ENCODE measurements at regions not wholly inside any gene's neighbourhood (a gene's known extent, or its start where the extent isn't known, plus 50 kb on each side); places are given as distances from the start of the nearest gene placed in this dataset.

DNA sequence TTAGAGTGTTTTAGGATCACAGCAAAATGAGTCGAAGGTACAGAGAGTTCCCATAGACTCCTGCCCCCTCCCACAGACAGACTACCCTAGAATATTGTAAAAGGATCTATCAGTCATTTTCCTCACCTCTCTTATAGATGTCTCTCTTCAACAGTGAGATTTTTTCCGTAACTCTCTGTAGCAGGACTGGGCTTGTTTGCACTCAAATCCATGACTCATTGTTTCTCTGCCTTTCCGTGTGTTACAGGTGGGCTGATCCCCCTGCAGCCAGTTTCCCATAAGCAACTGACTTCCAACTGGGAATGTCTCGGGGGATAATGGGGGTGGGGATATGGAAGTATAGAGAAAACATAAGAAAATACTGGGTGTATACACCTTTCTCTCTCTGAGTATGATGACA lies 921.0 kb downstream of the GATA3 start:
- no peak for DNase-seq (ENCODE audit: low spot score, unreplicated experiment)
- peaks cover 5% of the 10 kb centered on the region for H3K27me3 Mint-ChIP-seq
- H3K4me3 Mint-ChIP-seq (ENCODE audit: low read depth) = no peak overlapping the region
- no peaks in the 10 kb centered on the region for H3K9me3 Mint-ChIP-seq (ENCODE audit: low read depth)
- TF ChIP-seq, protein P1, sequence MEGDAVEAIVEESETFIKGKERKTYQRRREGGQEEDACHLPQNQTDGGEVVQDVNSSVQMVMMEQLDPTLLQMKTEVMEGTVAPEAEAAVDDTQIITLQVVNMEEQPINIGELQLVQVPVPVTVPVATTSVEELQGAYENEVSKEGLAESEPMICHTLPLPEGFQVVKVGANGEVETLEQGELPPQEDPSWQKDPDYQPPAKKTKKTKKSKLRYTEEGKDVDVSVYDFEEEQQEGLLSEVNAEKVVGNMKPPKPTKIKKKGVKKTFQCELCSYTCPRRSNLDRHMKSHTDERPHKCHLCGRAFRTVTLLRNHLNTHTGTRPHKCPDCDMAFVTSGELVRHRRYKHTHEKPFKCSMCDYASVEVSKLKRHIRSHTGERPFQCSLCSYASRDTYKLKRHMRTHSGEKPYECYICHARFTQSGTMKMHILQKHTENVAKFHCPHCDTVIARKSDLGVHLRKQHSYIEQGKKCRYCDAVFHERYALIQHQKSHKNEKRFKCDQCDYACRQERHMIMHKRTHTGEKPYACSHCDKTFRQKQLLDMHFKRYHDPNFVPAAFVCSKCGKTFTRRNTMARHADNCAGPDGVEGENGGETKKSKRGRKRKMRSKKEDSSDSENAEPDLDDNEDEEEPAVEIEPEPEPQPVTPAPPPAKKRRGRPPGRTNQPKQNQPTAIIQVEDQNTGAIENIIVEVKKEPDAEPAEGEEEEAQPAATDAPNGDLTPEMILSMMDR (IDR thresholded peaks at IDR 0.05; ENCODE audit: unreplicated experiment) = no peak
- H3K4me1 Mint-ChIP-seq (ENCODE audit: low read depth) = peaks cover 2% of the 10 kb centered on the region
- no peaks in the 10 kb centered on the region for H3K36me3 Mint-ChIP-seq (ENCODE audit: insufficient read depth)
- no peak overlapping the region for H3K27ac Mint-ChIP-seq

GRCh38 chr10:8978100-8978499 lies 923.6 kb downstream of the GATA3 start:
- peaks cover under 1% of the 10 kb centered on the region for H3K9me3 Mint-ChIP-seq (ENCODE audit: low read depth)
- TF ChIP-seq, protein P1 (IDR thresholded peaks at IDR 0.05; ENCODE audit: unreplicated experiment) = no peak
- no peaks in the 10 kb centered on the region for H3K36me3 Mint-ChIP-seq (ENCODE audit: insufficient read depth)
- H3K27ac Mint-ChIP-seq = no peak overlapping the region
- peaks cover 3% of the 10 kb centered on the region for H3K27me3 Mint-ChIP-seq
- DNase-seq (ENCODE audit: low spot score, unreplicated experiment) = no peak
- H3K4me1 Mint-ChIP-seq (ENCODE audit: low read depth) = peaks cover 2% of the 10 kb centered on the region
- H3K4me3 Mint-ChIP-seq (ENCODE audit: low read depth) = no peak overlapping the region

DNA sequence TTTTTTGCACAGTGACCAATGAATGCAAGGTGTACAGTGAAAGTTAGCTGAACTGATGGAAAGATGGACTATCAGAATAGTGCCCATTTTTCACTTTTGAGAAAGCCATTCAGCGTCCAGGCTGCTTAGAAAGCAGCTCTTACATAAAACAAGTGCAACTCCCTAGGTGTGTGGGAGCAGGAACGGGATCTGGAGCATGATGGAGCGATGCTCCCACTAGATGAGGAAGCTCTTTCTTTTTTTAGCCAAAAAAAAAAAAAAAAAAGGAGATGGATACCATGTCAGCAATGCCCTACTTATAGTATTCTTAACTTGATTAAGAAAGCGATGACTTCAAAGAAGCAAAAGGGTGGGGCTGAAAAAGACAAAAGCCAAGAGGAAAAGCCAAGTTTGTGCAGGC lies 925.5 kb downstream of the GATA3 start:
- H3K27ac Mint-ChIP-seq = no peak overlapping the region
- DNase-seq (ENCODE audit: low spot score, unreplicated experiment) = no peak
- H3K9me3 Mint-ChIP-seq (ENCODE audit: low read depth) = peaks cover 4% of the 10 kb centered on the region
- TF ChIP-seq, protein P1 (IDR thresholded peaks at IDR 0.05; ENCODE audit: unreplicated experiment) = no peak
- peaks cover 3% of the 10 kb centered on the region for H3K27me3 Mint-ChIP-seq
- no peak overlapping the region for H3K4me3 Mint-ChIP-seq (ENCODE audit: low read depth)
- no peaks in the 10 kb centered on the region for H3K36me3 Mint-ChIP-seq (ENCODE audit: insufficient read depth)
- peaks cover 2% of the 10 kb centered on the region for H3K4me1 Mint-ChIP-seq (ENCODE audit: low read depth)

DNA sequence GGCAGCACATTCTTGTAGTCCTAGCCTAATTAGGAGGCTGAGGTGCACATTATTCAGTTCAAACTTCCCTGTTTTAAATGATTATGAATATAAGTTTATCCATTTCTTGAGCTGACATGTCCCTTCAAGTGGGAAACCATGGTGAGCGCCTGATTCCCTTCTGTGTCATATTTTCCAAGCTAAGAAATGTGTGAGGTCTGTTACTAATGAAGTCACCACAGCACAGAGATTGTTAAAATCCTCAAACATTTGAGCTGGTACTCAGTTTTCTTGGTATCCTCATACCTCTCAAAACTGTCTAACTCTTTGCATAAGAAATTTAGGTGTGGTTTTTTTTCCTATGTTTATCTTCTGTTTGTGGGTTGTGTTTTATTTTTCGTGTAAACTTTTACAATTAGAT lies 926.8 kb downstream of the GATA3 start:
- Mint-ChIP-seq H3K27me3 (peaks cover 3% of the 10 kb centered on the region), H3K9me3 (ENCODE audit: low read depth) (peaks cover 4% of the 10 kb centered on the region), H3K36me3 (ENCODE audit: insufficient read depth) (no peaks in the 10 kb centered on the region), H3K4me3 (ENCODE audit: low read depth) (no peak overlapping the region), H3K27ac (no peak overlapping the region), H3K4me1 (ENCODE audit: low read depth) (no peaks in the 10 kb centered on the region)
- no peak for DNase-seq (ENCODE audit: low spot score, unreplicated experiment)
- TF ChIP-seq, protein P1 (IDR thresholded peaks at IDR 0.05; ENCODE audit: unreplicated experiment) = no peak

- TF ChIP-seq, protein P1 (IDR thresholded peaks at IDR 0.05; ENCODE audit: unreplicated experiment) = no peak
- Mint-ChIP-seq H3K4me1 (ENCODE audit: low read depth) (no peaks in the 10 kb centered on the region), H3K36me3 (ENCODE audit: insufficient read depth) (no peaks in the 10 kb centered on the region), H3K27ac (no peak overlapping the region), H3K27me3 (no peaks in the 10 kb centered on the region), H3K9me3 (ENCODE audit: low read depth) (peaks cover 4% of the 10 kb centered on the region), H3K4me3 (ENCODE audit: low read depth) (no peak overlapping the region)
- no peak for DNase-seq (ENCODE audit: low spot score, unreplicated experiment)
These were observed 931.2 kb downstream of the GATA3 start for GRCh38 chr10:8985651-8986050.

Measured in progenitor cell of endocrine pancreas (in vitro differentiated cells).